GM23248 (cell line): ENCODE measurements at regions not wholly inside any gene's neighbourhood (a gene's known extent, or its start where the extent isn't known, plus 50 kb on each side); places are given as distances from the start of the nearest gene placed in this dataset.

Experiments used
- DNase-seq: peaks from one replicate; pipeline ENCODE4 v3.0.0-alpha.2; 2015
- H2AFZ ChIP-seq: fragments of 200-600 bp; sonication (generic); 2 replicates; pipeline ENCODE4 v1.6.1; 2016; ENCODE audit warnings: antibody characterized with exemption
- H3F3A ChIP-seq: fragments of 200-600 bp; sonication (generic); 2 replicates; pipeline ENCODE4 v1.6.1; 2016; ENCODE audit warnings: mild to moderate bottlenecking, antibody characterized with exemption, mixed run types; ENCODE audit not compliant: insufficient read depth
- H3K27ac ChIP-seq: fragments of 200-600 bp; sonication (generic); 2 replicates; pipeline ENCODE4 v1.5.1; 2016; ENCODE audit warnings: mild to moderate bottlenecking
- H3K27me3 ChIP-seq: fragments of 200-600 bp; sonication (generic); replicated peaks from 2 replicates; pipeline ENCODE4 v1.6.1; 2016; ENCODE audit warnings: mild to moderate bottlenecking; ENCODE audit not compliant: insufficient read depth
- H3K36me3 ChIP-seq: fragments of 200-600 bp; sonication (generic); 2 replicates; pipeline ENCODE4 v1.6.1; 2016; ENCODE audit warnings: low read depth, mild to moderate bottlenecking
- H3K4me1 ChIP-seq: fragments of 200-600 bp; sonication (generic); 2 replicates; pipeline ENCODE4 v1.6.1; 2016; ENCODE audit warnings: mild to moderate bottlenecking; ENCODE audit not compliant: insufficient read depth
- H3K4me2 ChIP-seq: fragments of 200-600 bp; sonication (generic); one replicate; pipeline ENCODE4 v1.6.1; 2016; ENCODE audit warnings: mild to moderate bottlenecking; ENCODE audit not compliant: unreplicated experiment
- H3K4me3 ChIP-seq: fragments of 200-600 bp; sonication (generic); 2 replicates; pipeline ENCODE4 v1.5.1; 2016; ENCODE audit warnings: mild to moderate bottlenecking
- H3K79me2 ChIP-seq: fragments of 200-600 bp; sonication (generic); 2 replicates; pipeline ENCODE4 v1.6.1; 2016; ENCODE audit warnings: mild to moderate bottlenecking; ENCODE audit not compliant: insufficient read depth
- H3K9ac ChIP-seq: fragments of 200-600 bp; sonication (generic); 2 replicates; pipeline ENCODE4 v1.6.1; 2016; ENCODE audit warnings: mild to moderate bottlenecking
- H3K9me2 ChIP-seq: fragments of 200-600 bp; sonication (generic); 2 replicates; pipeline ENCODE4 v1.6.1; 2016; ENCODE audit warnings: mixed run types, mild to moderate bottlenecking, moderate library complexity; ENCODE audit not compliant: insufficient read depth
- H3K9me3 ChIP-seq: fragments of 200-600 bp; sonication (generic); one replicate; pipeline ENCODE4 v1.6.1; 2017; ENCODE audit warnings: low read depth
- H4K20me1 ChIP-seq: fragments of 200-600 bp; sonication (generic); 2 replicates; pipeline ENCODE4 v1.6.0; 2016; ENCODE audit not compliant: insufficient read depth
- EZH2 ChIP-seq: fragments of 200-600 bp; sonication (generic); IDR thresholded peaks from 2 replicates; pipeline ENCODE4 v1.6.1; 2018; ENCODE audit warnings: antibody characterized with exemption, mild to moderate bottlenecking; ENCODE audit not compliant: insufficient read depth, poor library complexity, severe bottlenecking
- EZH2phosphoT487 ChIP-seq: fragments of 200-600 bp; sonication (generic); IDR thresholded peaks from 2 replicates; pipeline ENCODE4 v1.6.1; 2018; ENCODE audit warnings: antibody characterized with exemption, moderate library complexity, mild to moderate bottlenecking, low read depth; ENCODE audit not compliant: insufficient read depth
- WGBS, 2 experiments: methylation state at CpG; one replicate each; pipeline ENCODE4 v1.1.6; 2015 to 2017; ENCODE audit warnings: low lambda C conversion rate in 2 of 2, low coverage in 1 of 2; ENCODE audit errors: missing lambda C conversion rate in 2 of 2; 5-methylcytosine and 5-hydroxymethylcytosine counted together
- in situ Hi-C: fragments of 300-500 bp; cut with MboI; formaldehyde crosslinking; loops from 2 replicates; pipeline ENCODE4 v1.15.0; 2020

GRCh38 chr2:66675591-66675990 lies 240.7 kb downstream of the MEIS1 start:
- no peak overlapping the region for H3K4me3 ChIP-seq
- H3K79me2 ChIP-seq = no peaks in the 10 kb centered on the region
- H3K9ac ChIP-seq = no peak overlapping the region
- H3K4me2 ChIP-seq = no peak overlapping the region
- no peak overlapping the region for H2AFZ ChIP-seq
- no peak for DNase-seq
- no peaks in the 10 kb centered on the region for H4K20me1 ChIP-seq
- no peaks in the 10 kb centered on the region for H3K9me2 ChIP-seq
- no peaks in the 10 kb centered on the region for H3K4me1 ChIP-seq
- H3K27me3 ChIP-seq = no peaks in the 10 kb centered on the region
- WGBS, 2 experiments = 43 to 52% methylated on average over 1 of the region's 1 CpG
- no peaks in the 10 kb centered on the region for H3K36me3 ChIP-seq
- TF ChIP-seq EZH2phosphoT487 (no peak), EZH2 (no peak)
- in situ Hi-C loops = no loop called here
- H3F3A ChIP-seq = no peaks in the 10 kb centered on the region
- H3K9me3 ChIP-seq = no peaks in the 10 kb centered on the region
- no peak overlapping the region for H3K27ac ChIP-seq

DNA sequence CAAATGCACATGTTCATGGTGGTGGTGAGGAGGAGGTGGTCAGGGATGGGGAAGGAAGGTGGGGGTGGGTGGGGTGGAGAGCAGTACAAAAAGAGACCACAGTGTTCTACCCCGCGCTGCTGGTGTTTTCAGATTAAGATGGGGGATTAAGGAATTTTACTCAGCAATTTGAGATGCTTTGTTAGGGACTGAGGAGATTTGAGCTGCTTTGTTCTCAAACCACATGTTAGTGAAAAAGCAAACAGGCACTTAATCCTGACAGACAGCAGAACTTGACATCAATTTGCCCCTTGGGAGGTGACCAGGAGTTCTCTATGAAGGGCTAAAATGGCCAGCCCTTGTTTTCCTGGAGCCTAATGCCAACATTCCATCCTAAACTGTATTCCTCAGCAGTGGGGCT lies 244.5 kb downstream of the MEIS1 start:
- Histone ChIP-seq H3F3A (no peaks in the 10 kb centered on the region; the same call in 1 of the 2 replicates), H4K20me1 (no peaks in the 10 kb centered on the region), H3K36me3 (no peaks in the 10 kb centered on the region), H3K4me2 (no peak overlapping the region), H3K4me1 (0 out of 2 replicates have a peak, but pooled peaks cover 5% of the 10 kb centered on the region), H3K9ac (no peak overlapping the region), H3K9me2 (no peaks in the 10 kb centered on the region), H2AFZ (no peak overlapping the region), H3K27ac (no peak overlapping the region), H3K79me2 (no peaks in the 10 kb centered on the region), H3K27me3 (no peaks in the 10 kb centered on the region), H3K4me3 (no peak overlapping the region), H3K9me3 (no peaks in the 10 kb centered on the region)
- in situ Hi-C loops = no loop called here
- WGBS, 2 experiments = 80% methylated on average over 2 of the region's 2 CpGs; no CpG with 5 or more reads in 1 of the 2 experiments
- DNase-seq = no peak
- TF ChIP-seq EZH2 = no peak
- no peak for TF ChIP-seq EZH2phosphoT487

- Histone ChIP-seq H3K9ac (no peak overlapping the region), H3K4me3 (no peak overlapping the region), H4K20me1 (no peaks in the 10 kb centered on the region), H2AFZ (no peak overlapping the region), H3K4me1 (peaks cover 8% of the 10 kb centered on the region; the same call in 1 of the 2 replicates), H3K4me2 (no peak overlapping the region), H3K9me2 (no peaks in the 10 kb centered on the region), H3K79me2 (no peaks in the 10 kb centered on the region), H3K36me3 (no peaks in the 10 kb centered on the region), H3F3A (no peaks in the 10 kb centered on the region; the same call in 1 of the 2 replicates), H3K27me3 (no peaks in the 10 kb centered on the region), H3K9me3 (no peaks in the 10 kb centered on the region), H3K27ac (no peak overlapping the region)
- TF ChIP-seq EZH2phosphoT487 = no peak
- TF ChIP-seq EZH2 = no peak
- WGBS, 2 experiments = 81 to 87% methylated on average over 5 of the region's 5 CpGs
- in situ Hi-C loops = no loop called here
- no peak for DNase-seq
These were observed 247.6 kb downstream of the MEIS1 start for GRCh38 chr2:66682476-66682875.

DNA sequence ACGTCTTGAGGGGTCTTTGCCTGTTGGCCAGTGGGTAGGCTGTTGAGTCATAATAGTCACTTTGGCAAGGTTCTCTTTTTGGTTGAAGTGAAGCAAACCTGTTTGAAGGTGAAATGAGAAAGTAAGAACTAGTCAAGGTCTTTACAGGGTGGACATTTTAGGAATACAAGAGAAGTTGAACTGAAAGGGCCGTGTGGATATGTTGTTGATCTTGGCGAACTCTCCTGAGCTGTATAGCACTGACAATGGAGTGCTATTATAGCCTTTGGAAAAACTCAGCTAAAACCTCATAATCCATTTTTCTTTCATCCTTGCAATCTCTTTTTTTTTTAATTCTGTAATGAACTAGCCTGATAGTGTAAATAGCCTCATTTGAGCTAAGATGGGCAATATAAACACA lies 248.1 kb downstream of the MEIS1 start:
- H3K9me2 ChIP-seq = no peaks in the 10 kb centered on the region
- H3K27me3 ChIP-seq = no peaks in the 10 kb centered on the region
- H3K9me3 ChIP-seq = no peaks in the 10 kb centered on the region
- in situ Hi-C loops = no loop called here
- no peak for DNase-seq
- no peaks in the 10 kb centered on the region; the same call in 1 of the 2 replicates for H3F3A ChIP-seq
- TF ChIP-seq EZH2 (no peak), EZH2phosphoT487 (no peak)
- H3K36me3 ChIP-seq = no peaks in the 10 kb centered on the region
- H3K4me3 ChIP-seq = no peak overlapping the region
- no peaks in the 10 kb centered on the region for H3K79me2 ChIP-seq
- H4K20me1 ChIP-seq = no peaks in the 10 kb centered on the region
- H2AFZ ChIP-seq = no peak overlapping the region
- peaks cover 8% of the 10 kb centered on the region; the same call in 1 of the 2 replicates for H3K4me1 ChIP-seq
- no peak overlapping the region for H3K9ac ChIP-seq
- no peak overlapping the region for H3K4me2 ChIP-seq
- 74 to 78% methylated on average over 3 of the region's 3 CpGs for WGBS, 2 experiments
- H3K27ac ChIP-seq = no peak overlapping the region

DNA sequence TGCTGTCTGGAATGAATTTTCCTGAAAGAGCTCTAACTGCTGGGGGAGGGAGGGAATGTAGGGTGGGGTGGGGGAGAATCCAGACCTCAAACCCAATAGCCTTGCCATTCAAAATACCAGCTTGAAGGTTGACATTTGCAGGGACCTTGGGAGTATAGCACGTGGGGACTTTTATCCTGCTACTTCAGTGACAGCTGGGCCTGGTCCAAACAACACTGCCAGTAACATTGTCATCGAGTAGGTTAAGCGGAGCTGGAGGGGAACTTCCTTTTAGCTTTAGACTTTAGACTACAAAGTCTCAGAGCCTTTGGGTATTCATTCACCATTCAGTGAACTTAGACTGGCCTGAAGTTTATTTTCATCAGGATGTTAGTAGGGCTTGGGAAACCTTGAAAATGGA lies 248.7 kb downstream of the MEIS1 start:
- no peaks in the 10 kb centered on the region for H4K20me1 ChIP-seq
- H3K79me2 ChIP-seq = no peaks in the 10 kb centered on the region
- in situ Hi-C loops = no loop called here
- H3K27me3 ChIP-seq = no peaks in the 10 kb centered on the region
- no peak overlapping the region for H3K9ac ChIP-seq
- no peak overlapping the region for H3K4me3 ChIP-seq
- no peak overlapping the region for H2AFZ ChIP-seq
- no peak overlapping the region for H3K4me2 ChIP-seq
- no peak for DNase-seq
- H3K4me1 ChIP-seq = peaks cover 8% of the 10 kb centered on the region; the same call in 1 of the 2 replicates
- 49 to 56% methylated on average over 3 of the region's 3 CpGs for WGBS, 2 experiments
- no peaks in the 10 kb centered on the region for H3K36me3 ChIP-seq
- H3K9me3 ChIP-seq = no peaks in the 10 kb centered on the region
- no peak overlapping the region for H3K27ac ChIP-seq
- no peaks in the 10 kb centered on the region for H3K9me2 ChIP-seq
- H3F3A ChIP-seq = no peaks in the 10 kb centered on the region; the same call in 1 of the 2 replicates
- TF ChIP-seq EZH2 (no peak), EZH2phosphoT487 (no peak)
